GM10266 (cell line): ENCODE measurements at regions not wholly inside any gene's neighbourhood (a gene's known extent, or its start where the extent isn't known, plus 50 kb on each side); places are given as distances from the start of the nearest gene placed in this dataset.

Experiments
- DNase-seq: peaks from one replicate; pipeline ENCODE4 v3.0.0; 2012; ENCODE audit errors: extremely low spot score
- TF ChIP-seq, protein P1 (sequence below): IDR thresholded peaks from 2 replicates; pipeline ENCODE4 v1.5.1; 2012; ENCODE audit warnings: mild to moderate bottlenecking, low read depth; ENCODE audit not compliant: control insufficient read depth, insufficient read depth; ENCODE audit errors: missing control alignments

DNA sequence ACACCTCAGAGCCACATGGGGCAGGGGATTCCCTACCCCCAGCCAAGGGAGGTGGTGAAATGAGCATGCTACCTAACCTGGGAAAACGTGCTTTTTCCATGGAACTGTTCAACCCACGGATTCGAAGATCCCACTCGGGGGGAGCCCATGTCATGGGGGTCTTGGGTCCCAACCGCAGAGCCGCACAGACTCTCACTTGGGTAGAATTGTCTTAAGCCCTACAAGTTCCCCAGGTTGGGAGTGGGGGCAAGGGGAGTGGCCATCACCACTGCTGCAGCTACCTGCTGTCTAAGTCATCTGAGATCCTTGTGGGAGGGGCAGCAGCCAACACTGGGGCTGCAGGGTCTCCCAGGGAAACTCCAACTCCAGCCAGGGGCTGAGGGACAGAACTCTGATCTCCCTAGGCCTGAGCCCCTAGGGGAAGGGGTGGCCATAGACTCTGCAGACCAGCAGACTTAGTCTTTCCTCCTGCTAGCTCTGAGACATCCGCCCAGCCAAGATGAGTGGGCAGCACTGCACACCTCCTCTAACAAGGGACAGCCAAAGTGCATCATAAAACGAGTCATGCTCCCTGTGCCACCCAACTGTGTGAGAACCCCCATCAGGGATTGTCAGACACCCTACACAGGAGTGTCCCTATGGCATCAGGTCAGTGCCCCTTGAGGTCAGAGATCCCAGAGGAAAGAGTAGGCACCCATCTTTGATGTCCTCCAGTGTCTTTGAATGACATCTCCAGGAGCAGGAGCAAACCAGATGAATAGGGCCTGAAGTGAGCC, 610.4 kb upstream of the SLITRK6 start:
- no peak for DNase-seq
- TF ChIP-seq, protein P1, sequence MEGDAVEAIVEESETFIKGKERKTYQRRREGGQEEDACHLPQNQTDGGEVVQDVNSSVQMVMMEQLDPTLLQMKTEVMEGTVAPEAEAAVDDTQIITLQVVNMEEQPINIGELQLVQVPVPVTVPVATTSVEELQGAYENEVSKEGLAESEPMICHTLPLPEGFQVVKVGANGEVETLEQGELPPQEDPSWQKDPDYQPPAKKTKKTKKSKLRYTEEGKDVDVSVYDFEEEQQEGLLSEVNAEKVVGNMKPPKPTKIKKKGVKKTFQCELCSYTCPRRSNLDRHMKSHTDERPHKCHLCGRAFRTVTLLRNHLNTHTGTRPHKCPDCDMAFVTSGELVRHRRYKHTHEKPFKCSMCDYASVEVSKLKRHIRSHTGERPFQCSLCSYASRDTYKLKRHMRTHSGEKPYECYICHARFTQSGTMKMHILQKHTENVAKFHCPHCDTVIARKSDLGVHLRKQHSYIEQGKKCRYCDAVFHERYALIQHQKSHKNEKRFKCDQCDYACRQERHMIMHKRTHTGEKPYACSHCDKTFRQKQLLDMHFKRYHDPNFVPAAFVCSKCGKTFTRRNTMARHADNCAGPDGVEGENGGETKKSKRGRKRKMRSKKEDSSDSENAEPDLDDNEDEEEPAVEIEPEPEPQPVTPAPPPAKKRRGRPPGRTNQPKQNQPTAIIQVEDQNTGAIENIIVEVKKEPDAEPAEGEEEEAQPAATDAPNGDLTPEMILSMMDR = no peak

DNA sequence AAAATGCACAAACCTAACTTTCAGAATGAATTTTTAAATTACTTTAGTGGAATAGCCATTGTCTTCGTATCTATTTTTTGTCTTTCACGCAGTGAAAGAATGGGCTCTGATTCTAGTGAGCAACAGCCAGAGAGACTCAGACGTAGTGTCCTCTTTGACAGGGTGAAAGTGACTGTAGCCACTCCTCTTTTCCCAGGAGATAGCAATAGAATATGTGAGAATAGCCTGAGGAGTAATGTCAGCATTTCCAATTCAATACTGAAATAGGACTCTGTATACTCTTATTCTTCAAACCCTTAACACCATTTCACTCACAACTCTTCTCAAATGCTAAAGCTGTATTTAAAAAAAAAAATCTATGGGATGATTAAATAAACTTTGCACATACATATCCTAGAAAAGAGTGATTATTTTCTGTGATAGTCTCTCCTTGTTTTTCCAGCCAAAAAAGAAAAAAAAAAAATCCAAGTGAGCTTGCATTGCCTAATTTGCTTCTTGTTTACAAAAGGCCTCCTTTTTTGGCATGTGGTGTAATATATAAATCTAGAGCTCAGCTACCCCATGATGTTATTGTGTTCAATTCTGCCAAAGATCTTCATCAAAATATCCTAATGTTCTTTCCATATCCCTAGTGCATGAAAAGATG, 626.1 kb upstream of the SLITRK6 start:
- TF ChIP-seq, protein P1 = no peak
- no peak for DNase-seq

DNA sequence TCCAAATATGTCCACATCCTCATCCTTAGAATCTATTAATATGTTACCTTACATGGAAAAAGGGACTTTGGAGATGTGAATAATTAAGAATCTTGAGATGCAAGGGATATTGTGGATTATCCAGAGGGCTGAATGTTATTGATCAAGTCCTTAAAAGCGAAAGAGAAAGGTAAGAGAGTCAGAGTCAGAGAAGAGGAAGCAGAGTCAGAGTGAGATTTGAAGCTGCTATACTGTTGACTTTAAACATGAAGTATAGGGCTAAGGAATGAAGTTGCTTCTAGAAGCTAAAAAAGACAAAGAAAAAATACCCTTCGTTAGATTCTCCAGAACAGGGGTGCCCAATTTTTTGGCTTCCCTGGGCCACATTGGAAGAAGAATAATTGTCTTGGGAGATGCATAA, 627.2 kb upstream of the SLITRK6 start:
- no peak for DNase-seq
- TF ChIP-seq, protein P1 = no peak

DNA sequence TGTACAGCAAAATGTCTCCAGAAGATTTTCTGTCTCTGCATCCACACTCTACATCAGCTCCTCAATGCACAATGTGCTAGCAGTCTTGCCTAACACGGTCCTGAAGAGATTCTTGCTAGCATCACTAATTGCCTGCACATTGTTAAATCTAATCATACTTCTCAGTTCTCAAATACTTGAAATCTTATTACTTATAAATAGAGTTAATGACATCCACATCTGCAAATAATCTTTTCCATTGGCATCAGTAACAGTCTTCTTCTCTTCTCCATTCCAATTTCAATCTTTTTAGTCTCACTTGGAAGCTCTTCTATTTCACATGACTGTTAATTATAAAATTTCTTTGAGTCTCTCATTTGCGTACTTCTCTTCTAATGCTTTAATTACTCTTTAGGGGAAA, 630.5 kb upstream of the SLITRK6 start:
- TF ChIP-seq, protein P1 = no peak
- DNase-seq = no peak

DNA sequence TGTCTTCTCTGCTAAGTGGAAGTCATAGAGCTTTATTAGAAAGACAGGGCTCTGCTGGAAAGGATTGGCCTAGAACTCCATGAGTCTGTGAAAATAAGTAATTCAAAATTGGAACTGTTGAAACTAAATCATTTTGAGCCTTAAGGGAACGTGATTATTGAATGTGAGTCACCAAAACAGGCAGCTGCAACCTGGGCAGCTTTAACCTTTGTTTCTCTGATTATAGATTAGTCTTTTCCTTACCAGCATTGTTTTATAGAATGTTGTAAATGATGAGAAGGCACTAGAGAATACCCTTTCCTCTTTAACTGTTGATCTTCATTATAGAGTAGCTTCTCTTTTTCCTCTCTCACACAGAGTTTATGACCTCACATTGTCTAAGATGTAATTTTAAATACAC, 638.8 kb upstream of the SLITRK6 start:
- DNase-seq = no peak
- TF ChIP-seq, protein P1 = no peak

DNA sequence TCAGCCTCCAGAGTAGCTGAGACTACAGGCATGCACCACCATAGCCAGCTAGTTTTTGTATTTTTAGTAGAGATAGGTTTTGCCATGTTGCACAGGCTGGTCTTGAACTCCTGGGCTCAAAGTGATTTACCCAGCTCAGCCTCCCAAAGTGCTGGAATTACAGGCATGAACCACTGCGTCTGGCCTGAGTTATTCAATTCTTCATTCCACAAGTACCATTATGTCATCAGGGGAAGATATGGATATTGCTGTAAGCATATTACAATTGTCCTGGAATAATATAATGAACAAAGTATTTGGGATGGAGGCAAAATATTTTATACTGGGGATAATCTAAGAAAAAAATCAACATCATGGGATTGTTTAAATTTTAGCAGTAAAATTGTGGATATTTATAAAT, 646.0 kb upstream of the SLITRK6 start:
- TF ChIP-seq, protein P1 = no peak
- no peak for DNase-seq

DNA sequence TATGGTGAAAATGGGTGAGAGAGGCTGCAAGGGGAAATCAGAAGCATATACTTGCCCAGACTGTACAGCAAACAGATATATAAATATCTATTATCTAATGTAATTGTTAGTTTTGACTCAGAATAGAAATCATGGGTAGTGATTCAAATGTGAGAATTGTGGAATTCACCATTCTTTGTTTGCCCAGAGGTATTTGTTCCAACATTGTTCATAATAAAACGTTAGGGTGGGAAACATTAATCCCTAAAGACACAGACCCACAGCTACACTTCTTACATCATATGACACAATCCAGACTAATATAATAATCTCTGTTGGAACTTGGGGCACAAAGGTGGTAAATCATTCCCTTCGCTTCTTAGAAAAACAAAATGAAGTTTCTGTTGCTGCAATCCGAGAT, 646.5 kb upstream of the SLITRK6 start:
- no peak for DNase-seq
- TF ChIP-seq, protein P1 = no peak
